GM21515 (cell line): ENCODE measurements at regions not wholly inside any gene's neighbourhood (a gene's known extent, or its start where the extent isn't known, plus 50 kb on each side); places are given as distances from the start of the nearest gene placed in this dataset.

Experiments used
- ATAC-seq: cut with Tn5 transposase; IDR thresholded peaks from one replicate; pipeline ENCODE4 v1.9.1; 2021; ENCODE audit not compliant: unreplicated experiment

DNA sequence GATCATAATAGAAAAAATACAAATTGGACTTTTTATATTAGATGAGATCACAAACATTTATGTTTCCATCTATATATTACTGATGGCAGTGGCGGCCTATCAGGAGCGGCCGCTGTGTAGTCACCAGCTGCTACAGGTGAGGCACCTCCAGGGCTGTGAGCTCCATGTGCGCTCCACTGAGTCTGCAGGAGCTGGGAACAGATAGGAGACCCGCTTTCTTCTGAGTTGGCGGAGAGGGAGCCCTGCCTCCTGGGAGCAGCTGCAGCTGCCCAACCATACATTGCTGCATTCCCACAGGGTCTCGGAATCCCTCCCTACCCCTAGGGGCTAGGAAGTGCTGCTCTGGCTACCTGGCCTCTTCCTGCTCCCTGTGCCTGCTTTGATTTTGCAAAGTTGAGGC, 812.9 kb downstream of the PDHA2 start:
- no peak for ATAC-seq

DNA sequence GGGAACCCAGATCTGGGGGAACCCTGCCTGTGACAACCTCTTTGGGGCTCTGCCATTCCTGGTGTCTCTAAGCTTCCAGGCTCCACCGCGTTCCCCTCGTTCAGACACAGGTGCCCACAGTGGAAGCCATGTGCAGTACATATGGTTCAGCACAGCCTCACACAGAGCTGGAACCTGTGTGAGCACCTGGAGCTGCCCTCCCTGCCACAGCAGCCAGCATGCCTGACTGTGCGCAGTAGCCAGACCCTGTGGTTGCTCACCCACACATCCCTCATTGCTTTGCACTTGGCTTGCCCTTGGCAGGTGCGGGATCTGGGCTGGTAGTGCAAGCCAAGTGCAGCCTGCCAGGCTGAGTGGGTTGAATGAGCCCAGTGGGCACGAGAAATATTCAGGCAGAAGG, 814.2 kb downstream of the PDHA2 start:
- no peak for ATAC-seq

- no peak for ATAC-seq
Observed at GRCh38 chr4:96670381-96670780, 830.5 kb downstream of the PDHA2 start.

- no peak for ATAC-seq
Observed at GRCh38 chr4:96675416-96675815, 835.5 kb downstream of the PDHA2 start.

- no peak for ATAC-seq
Observed at GRCh38 chr4:96675896-96676295, 836.0 kb downstream of the PDHA2 start.

GRCh38 chr4:96676754-96677435, 837.0 kb downstream of the PDHA2 start:
- ATAC-seq: no peak

- ATAC-seq: no peak
Observed at GRCh38 chr4:96677499-96677898, 837.6 kb downstream of the PDHA2 start.

- ATAC-seq: no peak
Observed at GRCh38 chr4:96681218-96681617, 841.3 kb downstream of the PDHA2 start.

DNA sequence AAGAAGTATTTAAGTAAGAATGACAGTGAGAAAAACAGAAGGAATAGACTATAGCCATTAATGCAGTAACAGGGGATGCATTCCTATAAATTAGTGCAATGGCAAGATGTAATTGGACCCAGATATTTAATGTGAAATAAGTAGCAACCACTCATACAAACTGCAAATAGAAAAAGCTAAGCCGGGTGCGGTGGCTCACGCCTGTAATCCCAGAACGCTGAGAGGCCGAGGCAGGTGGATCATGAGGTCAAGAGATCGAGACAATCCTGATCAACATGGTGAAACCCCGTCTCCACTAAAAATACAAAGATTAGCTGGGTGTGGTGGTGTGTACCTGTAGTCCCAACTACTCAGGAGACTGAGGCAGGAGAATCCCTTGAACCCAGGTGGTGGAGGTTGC, 845.8 kb downstream of the PDHA2 start:
- ATAC-seq: no peak

- ATAC-seq: no peak
Observed at GRCh38 chr4:96691521-96691920, 851.6 kb downstream of the PDHA2 start.

GRCh38 chr4:96698831-96699230, 858.9 kb downstream of the PDHA2 start:
- no peak for ATAC-seq

DNA sequence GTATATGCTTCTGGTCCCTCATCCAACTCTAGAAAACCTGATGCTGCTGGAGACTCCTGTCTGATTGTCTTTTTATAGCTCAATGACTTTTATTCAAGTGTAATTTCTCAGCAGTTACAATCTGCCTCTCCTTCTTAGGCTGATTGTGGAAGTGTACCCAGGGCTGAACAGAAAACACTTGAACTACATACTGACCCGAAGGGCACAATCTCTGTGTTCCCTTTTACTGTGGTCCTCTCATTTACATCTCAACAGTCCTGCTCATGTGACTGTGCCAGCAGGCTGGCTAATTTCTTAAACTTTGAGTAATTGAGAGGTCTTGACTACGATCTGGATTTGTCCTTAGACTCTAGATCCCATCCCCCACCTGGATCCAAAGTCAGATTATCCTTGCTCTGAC, 863.4 kb downstream of the PDHA2 start:
- no peak for ATAC-seq

- no peak for ATAC-seq
Observed at GRCh38 chr4:96708766-96709165, 868.9 kb downstream of the PDHA2 start.

GRCh38 chr4:96713271-96713850, 873.5 kb downstream of the PDHA2 start:
- no peak for ATAC-seq

DNA sequence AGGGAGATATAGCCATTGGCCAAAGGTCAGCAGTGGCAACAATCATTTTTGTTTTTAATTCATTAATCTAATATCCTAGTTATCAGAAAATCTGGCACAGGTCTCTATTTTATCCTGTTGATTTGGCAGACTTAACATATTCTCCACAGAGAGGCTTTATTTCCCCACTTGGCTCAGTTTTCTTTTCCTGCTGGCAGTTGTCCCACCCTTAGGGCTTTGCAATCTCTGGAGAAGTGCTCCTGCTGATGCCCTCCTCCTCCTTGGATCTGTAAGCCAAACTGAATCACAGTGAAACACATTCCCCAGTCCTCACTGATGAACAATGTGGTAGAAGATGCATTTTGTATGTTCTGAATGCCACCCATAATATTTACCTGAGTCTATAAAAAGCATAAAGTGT, 889.7 kb downstream of the PDHA2 start:
- no peak for ATAC-seq

DNA sequence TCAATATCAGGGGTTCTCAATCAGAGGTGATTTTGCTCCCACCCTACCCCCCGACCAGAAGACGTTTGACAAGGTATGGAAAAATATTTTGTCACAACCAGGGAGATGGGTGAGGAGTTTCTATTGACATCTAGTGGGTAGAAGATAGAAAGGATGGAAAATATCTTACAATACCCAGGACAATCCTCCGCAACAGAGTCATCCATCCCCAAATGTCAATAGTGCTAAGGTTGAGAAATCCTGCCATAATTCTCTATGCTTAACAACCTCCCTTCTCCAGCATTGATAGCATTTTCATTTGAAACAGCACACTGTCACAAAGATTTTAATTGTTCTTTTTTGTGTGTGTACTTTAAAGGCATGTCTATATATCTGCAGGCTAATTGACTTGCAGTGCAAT, 890.5 kb downstream of the PDHA2 start:
- no peak for ATAC-seq

DNA sequence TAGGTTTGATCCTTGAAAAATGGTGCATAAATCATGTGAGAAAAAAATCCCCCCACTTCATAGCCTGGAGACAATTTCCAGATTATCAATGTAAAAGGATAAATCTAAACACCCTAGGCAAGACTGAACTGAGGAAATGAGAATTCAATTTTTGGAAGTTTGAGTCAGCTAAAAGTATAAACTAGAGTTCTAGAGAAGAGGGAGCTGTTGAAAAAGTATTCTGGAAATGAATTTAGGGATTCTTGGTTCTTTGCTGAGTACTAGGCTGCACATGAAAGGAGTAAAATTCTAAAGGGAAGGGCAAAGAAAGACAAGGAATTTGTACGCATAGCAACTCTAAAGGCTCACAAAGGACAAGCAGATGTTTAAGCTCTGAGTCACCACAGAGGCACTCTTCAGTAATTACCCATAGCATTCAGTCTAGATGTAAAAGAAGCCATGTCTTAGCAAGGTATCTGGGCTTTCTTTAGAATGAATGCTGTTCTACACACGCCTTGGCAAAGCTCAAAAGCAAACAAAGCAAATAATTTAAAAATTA, 896.5 kb downstream of the PDHA2 start:
- ATAC-seq: no peak

DNA sequence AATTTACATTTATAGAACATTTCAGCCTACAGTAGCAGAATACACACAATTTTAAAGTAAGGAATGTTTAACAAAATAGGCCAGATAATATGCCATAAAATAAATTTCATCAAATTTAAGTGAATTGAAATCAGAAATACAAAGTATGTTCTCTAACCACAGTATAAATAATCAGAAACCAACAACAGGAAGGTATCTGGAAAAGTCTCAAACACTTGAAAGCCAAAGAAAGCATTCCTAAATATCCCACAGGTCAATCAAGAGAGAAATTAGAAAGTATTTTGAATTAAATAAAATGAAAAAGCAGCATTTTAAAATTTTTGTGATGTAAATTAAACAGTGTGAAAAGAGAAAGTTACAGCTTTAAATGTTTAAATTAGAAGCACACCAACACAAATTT, 899.2 kb downstream of the PDHA2 start:
- ATAC-seq: no peak

- ATAC-seq: no peak
Observed at GRCh38 chr4:96742332-96743014, 902.6 kb downstream of the PDHA2 start.

GRCh38 chr4:96744676-96745075, 904.8 kb downstream of the PDHA2 start:
- no peak for ATAC-seq

DNA sequence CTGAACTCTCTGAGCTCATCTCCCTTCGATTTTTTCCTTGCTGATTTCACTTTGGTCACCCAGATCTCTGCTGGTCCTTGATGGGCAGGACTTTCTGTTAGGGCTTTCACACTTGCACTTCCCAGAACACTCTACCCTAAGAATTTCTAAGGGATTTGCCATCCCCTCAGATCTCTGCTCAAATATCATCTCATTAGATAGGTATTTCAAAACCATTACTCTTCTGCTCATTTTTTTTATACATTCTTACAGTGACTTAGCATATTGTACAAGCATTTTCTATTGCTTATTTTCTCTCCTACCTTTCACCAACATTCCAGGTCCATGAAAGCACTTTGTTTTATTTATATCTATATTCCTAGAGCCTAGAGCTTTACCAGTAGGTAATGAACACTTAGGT, 913.3 kb downstream of the PDHA2 start:
- no peak for ATAC-seq
